H54 (cell line): ENCODE measurements at regions not wholly inside any gene's neighbourhood (a gene's known extent, or its start where the extent isn't known, plus 50 kb on each side); places are given as distances from the start of the nearest gene placed in this dataset.

Source experiments
- DNase-seq: peaks from one replicate; pipeline ENCODE4 v3.0.0; 2011; ENCODE audit warnings: low spot score, mixed read lengths; ENCODE audit not compliant: insufficient read length
- FAIRE-seq: peaks from 3 replicates; lab custom pipeline; 2011; peaks lifted over from hg19 to GRCh38; lab: Jason Lieb, UNC
- POLR2A ChIP-seq: IDR thresholded peaks from 2 replicates; pipeline ENCODE4 v1.6.1; 2011; ENCODE audit warnings: low read depth, mild to moderate bottlenecking, low read length

- no peak for TF ChIP-seq POLR2A
- no peak for DNase-seq
- FAIRE-seq: no peak
Observed at GRCh38 chr6:14315353-14315752, 197.8 kb downstream of the CD83 start.

GRCh38 chr6:14316651-14317386, 199.2 kb downstream of the CD83 start:
- FAIRE-seq (no peak), DNase-seq (no peak)
- no peak for TF ChIP-seq POLR2A

GRCh38 chr6:14317387-14317970, 199.9 kb downstream of the CD83 start:
- no peak for DNase-seq
- FAIRE-seq: no peak
- no peak for TF ChIP-seq POLR2A

- no peak for FAIRE-seq
- no peak for DNase-seq
- TF ChIP-seq POLR2A: no peak
Observed at GRCh38 chr6:14320332-14320731, 202.8 kb downstream of the CD83 start.

GRCh38 chr6:14321992-14322772, 204.6 kb downstream of the CD83 start:
- DNase-seq: no peak
- TF ChIP-seq POLR2A: no peak
- FAIRE-seq: no peak

- no peak for DNase-seq
- no peak for TF ChIP-seq POLR2A
- no peak for FAIRE-seq
Observed at GRCh38 chr6:14322841-14323240, 205.3 kb downstream of the CD83 start.

GRCh38 chr6:14326774-14327173, 209.2 kb downstream of the CD83 start:
- no peak for TF ChIP-seq POLR2A
- FAIRE-seq: no peak
- DNase-seq: no peak

GRCh38 chr6:14328163-14328562, 210.6 kb downstream of the CD83 start:
- FAIRE-seq (no peak), DNase-seq (no peak)
- no peak for TF ChIP-seq POLR2A

- no peak for FAIRE-seq
Observed at GRCh38 chr6:14333556-14334305, 216.2 kb downstream of the CD83 start.

GRCh38 chr6:14335071-14335470, 217.5 kb downstream of the CD83 start:
- TF ChIP-seq POLR2A: no peak
- no peak for DNase-seq
- FAIRE-seq: no peak

More at GRCh38 chr6:14333556-14334305, 216.2 kb downstream of the CD83 start:
- DNase-seq: no peak
- TF ChIP-seq POLR2A: no peak

GRCh38 chr6:14337152-14337551, 219.6 kb downstream of the CD83 start:
- TF ChIP-seq POLR2A: no peak
- FAIRE-seq (no peak), DNase-seq (no peak)

GRCh38 chr6:14339172-14339571, 221.6 kb downstream of the CD83 start:
- FAIRE-seq: no peak
- no peak for DNase-seq
- no peak for TF ChIP-seq POLR2A

- no peak for TF ChIP-seq POLR2A
- FAIRE-seq: peak; percentile 30
- no peak for DNase-seq
Observed at GRCh38 chr6:14339711-14340584, 222.4 kb downstream of the CD83 start.
